ENCODE measurements at regions not wholly inside any gene's neighbourhood (a gene's known extent, or its start where the extent isn't known, plus 50 kb on each side); places are given as distances from the start of the nearest gene placed in this dataset.

DNA sequence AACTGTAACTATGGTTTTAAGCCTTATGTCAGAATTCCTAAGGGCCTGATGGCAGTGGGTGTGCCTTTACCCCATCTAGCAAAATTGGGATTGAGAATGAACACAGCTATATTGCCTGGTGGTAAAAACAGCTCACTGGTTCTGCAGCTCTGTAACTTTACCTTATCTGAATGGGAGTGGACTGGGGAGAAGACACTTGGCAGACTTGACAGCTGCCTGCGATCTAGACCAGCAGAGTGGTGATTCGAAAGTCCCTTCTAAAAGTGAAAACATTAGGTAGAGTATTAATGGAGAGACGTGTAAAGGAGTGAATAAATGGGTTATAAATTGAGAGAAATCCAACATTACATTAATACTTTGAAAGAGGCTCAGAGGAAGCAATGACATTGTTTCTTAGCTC is 289.1 kb upstream of the EDIL3 start:
- TF ChIP-seq, protein P1, sequence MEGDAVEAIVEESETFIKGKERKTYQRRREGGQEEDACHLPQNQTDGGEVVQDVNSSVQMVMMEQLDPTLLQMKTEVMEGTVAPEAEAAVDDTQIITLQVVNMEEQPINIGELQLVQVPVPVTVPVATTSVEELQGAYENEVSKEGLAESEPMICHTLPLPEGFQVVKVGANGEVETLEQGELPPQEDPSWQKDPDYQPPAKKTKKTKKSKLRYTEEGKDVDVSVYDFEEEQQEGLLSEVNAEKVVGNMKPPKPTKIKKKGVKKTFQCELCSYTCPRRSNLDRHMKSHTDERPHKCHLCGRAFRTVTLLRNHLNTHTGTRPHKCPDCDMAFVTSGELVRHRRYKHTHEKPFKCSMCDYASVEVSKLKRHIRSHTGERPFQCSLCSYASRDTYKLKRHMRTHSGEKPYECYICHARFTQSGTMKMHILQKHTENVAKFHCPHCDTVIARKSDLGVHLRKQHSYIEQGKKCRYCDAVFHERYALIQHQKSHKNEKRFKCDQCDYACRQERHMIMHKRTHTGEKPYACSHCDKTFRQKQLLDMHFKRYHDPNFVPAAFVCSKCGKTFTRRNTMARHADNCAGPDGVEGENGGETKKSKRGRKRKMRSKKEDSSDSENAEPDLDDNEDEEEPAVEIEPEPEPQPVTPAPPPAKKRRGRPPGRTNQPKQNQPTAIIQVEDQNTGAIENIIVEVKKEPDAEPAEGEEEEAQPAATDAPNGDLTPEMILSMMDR (IDR thresholded peaks at IDR 0.05): no peak
- no peak for TF ChIP-seq CHD2 (IDR thresholded peaks at IDR 0.05; ENCODE audit: low read length, partially characterized antibody)
- TF ChIP-seq, protein P2, sequence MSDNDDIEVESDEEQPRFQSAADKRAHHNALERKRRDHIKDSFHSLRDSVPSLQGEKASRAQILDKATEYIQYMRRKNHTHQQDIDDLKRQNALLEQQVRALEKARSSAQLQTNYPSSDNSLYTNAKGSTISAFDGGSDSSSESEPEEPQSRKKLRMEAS (IDR thresholded peaks at IDR 0.05): no peak
- no peak for TF ChIP-seq BHLHE40 (IDR thresholded peaks at IDR 0.05; ENCODE audit: low read depth, low read length)
- TF ChIP-seq, protein P3, sequence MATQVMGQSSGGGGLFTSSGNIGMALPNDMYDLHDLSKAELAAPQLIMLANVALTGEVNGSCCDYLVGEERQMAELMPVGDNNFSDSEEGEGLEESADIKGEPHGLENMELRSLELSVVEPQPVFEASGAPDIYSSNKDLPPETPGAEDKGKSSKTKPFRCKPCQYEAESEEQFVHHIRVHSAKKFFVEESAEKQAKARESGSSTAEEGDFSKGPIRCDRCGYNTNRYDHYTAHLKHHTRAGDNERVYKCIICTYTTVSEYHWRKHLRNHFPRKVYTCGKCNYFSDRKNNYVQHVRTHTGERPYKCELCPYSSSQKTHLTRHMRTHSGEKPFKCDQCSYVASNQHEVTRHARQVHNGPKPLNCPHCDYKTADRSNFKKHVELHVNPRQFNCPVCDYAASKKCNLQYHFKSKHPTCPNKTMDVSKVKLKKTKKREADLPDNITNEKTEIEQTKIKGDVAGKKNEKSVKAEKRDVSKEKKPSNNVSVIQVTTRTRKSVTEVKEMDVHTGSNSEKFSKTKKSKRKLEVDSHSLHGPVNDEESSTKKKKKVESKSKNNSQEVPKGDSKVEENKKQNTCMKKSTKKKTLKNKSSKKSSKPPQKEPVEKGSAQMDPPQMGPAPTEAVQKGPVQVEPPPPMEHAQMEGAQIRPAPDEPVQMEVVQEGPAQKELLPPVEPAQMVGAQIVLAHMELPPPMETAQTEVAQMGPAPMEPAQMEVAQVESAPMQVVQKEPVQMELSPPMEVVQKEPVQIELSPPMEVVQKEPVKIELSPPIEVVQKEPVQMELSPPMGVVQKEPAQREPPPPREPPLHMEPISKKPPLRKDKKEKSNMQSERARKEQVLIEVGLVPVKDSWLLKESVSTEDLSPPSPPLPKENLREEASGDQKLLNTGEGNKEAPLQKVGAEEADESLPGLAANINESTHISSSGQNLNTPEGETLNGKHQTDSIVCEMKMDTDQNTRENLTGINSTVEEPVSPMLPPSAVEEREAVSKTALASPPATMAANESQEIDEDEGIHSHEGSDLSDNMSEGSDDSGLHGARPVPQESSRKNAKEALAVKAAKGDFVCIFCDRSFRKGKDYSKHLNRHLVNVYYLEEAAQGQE (IDR thresholded peaks at IDR 0.05): no peak
- TF ChIP-seq CEBPB (IDR thresholded peaks at IDR 0.05): no peak
- TF ChIP-seq KDM1A (IDR thresholded peaks at IDR 0.05; ENCODE audit: low read depth): no peak
- TF ChIP-seq POLR2A (IDR thresholded peaks at IDR 0.05; ENCODE audit: low read length): no peak
- TF ChIP-seq MYC (IDR thresholded peaks at IDR 0.05; ENCODE audit: borderline replicate concordance, low read length): no peak
- TF ChIP-seq RCOR1 (IDR thresholded peaks at IDR 0.05; ENCODE audit: low read depth, low read length): no peak
- TF ChIP-seq, protein P4, sequence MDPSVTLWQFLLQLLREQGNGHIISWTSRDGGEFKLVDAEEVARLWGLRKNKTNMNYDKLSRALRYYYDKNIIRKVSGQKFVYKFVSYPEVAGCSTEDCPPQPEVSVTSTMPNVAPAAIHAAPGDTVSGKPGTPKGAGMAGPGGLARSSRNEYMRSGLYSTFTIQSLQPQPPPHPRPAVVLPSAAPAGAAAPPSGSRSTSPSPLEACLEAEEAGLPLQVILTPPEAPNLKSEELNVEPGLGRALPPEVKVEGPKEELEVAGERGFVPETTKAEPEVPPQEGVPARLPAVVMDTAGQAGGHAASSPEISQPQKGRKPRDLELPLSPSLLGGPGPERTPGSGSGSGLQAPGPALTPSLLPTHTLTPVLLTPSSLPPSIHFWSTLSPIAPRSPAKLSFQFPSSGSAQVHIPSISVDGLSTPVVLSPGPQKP (IDR thresholded peaks at IDR 0.05; ENCODE audit: low read depth, low read length): no peak
